UCSD-AML1 (cell line): ENCODE measurements at regions not wholly inside any gene's neighbourhood (a gene's known extent, or its start where the extent isn't known, plus 50 kb on each side); places are given as distances from the start of the nearest gene placed in this dataset.
"Not testable (repeated sequence)": the region's sequence is repeated elsewhere in the genome, so short reads cannot be mapped to it uniquely, and the experiment has no call there.

Experiments used
- DNase-seq: peaks from one replicate; lab custom pipeline; 2025; ENCODE audit not compliant: unreplicated experiment; lab: John Stamatoyannopoulos, UW

DNA sequence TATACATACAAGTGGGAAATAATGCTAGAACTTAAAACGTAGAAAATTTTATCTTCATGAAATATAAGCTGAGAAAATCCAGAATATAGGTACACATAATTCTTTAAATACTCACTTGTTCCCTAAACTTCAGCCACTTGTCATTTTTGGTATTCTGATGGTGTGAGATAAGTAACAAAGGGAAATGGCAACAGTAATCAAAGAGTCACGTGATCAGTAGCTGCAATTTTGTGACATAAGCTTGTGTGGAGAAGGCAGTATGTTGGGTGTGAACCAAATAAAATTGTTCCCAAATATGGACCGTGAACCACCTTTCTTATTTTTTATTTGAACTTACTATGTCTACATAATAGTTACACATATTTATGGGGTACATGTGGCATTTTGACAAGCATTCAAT lies 650.3 kb upstream of the ADARB2 start:
- DNase-seq, result no peak

DNA sequence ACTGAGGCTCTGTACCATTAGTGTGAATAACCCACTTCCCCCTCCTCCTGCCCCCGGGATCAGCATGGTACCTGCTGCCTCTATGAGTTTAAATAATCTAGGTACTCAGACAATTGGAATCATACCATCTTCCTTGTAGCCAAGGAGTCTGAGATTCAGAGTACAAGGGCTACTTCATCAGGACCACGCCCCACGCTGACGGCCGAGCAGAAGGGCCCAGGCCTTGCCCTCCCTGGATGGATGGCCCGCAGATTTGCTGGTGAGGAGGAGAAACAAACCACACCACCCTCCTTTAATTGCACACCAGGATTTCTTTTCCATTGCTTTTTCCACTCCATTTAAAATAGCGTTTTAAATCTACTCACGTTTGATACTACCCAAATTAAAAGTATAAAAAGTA lies 649.9 kb upstream of the ADARB2 start:
- DNase-seq, result no peak

DNA sequence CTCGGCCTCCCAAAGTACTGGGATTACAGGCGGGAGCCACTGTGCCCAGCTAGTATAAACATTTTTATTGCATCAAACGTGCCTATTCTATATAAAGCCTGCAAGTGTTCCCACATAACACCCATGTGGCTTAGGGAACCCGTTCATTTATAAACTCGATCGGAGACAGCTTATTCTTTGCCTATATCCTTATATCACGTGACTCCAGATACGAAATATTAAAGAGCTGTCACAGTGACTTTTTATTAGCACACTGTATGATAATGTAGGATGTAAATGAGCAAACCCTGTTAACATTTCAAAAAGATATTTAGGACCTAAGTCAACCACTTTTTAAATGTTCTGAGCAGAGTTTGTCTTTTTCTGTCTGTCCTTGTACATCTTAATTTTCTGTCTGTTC lies 642.9 kb upstream of the ADARB2 start:
- DNase-seq, result no peak

DNA sequence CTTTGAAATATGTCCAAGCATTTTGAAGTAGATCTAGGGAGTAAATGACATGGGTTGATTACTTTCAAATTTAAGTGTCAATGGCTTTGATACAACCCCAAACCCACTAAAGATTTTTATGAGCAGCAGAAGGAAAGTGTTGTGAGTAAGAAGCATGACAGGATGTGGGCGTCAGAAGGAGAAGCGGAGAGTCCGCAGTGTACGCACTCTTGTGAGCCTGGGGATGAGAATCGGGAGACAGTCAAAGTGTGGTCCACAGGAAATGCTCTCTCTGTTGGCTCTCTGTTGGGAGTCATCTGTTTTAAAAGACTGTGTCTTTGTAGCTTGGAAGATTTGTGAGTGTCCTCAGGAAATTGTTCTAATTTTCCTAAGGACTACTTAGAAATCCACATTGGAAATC lies 629.8 kb upstream of the ADARB2 start:
- peak; percentile 18 for DNase-seq

DNA sequence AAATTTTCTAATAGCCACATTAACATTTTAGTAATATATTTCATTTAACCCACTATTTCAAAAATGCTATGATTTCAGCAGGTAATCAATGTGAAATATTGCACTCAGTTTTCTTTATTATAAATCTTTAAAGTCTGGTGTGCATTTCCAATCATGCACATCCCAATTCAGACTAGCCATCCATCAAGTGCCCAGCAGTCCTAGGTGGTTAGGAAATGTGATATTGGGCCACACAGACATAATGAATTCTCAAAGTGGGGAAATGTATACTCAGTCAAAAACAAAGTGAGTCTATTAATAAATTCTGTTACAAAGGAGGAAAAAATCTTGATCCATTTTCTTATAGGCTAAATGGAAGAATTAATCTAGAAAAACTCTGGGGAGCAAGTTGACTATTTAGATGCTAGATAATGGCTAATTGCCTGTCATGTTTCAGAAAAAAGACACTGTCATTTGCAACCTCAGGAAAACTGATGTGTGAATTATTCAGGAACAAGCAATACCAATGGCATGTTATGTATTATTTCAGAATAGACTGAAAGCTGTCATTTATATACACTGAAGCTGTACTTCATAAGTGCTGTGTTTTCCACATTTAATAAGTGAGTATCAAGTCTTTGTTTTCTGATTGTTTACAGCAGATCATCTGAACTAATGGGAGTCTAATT lies 629.1 kb upstream of the ADARB2 start:
- DNase-seq, result no peak

DNA sequence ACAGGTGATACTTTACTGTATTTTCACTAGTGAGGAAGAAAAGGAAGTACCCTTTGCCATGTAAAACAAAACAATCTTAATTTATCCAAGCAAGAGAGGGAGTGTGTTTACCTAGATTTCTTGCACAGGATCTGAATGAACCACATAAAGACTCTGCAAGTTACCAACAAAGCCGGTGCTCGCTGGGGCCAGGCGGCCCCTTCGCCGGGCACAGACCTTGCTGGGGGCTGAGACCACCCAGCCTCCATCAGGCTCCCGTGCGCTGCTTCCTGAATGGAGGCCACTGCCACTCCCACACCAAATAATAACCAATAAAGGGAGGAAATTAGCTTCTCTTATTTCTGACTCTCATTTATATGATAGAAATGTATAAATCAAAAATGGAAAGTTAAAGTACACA lies 625.0 kb upstream of the ADARB2 start:
- no peak for DNase-seq

DNA sequence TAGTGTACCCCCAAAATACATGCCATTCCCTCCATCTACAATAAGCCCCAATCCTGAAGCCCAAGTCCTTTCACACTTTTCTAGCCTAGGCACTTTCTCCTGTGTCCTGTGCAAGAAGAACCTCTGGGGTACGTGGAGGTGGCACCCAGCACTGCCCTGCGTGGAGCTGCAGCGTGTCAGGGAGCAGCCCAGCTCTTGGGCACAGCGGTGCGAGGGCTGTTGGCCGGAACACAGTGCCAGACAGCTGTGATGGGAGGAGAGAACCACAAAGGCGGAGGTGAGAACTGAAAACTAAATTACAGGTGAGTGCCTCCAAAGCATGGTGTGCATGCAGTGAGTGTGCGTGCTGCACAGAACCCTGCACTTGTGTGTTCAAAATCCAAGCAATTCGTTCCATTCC lies 621.3 kb upstream of the ADARB2 start:
- no peak for DNase-seq

DNA sequence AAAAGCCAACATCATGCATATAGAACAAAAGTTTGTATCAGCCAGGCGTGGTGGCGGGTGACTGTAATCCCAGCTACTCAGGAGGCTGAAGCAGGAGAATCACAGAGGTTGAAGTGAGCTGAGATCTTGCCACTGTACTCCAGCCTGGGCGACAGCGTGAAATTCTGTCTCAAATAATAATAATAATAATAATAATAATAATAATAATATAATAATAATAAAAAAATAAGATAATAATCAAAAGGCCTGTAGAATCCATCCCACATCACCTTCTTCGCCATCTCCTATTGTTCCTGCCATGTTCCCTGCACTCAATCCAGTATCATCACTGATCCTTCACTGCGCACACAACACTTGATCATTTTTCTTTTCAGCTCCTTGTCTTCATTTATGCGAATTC lies 619.3 kb upstream of the ADARB2 start:
- DNase-seq, result no peak

DNA sequence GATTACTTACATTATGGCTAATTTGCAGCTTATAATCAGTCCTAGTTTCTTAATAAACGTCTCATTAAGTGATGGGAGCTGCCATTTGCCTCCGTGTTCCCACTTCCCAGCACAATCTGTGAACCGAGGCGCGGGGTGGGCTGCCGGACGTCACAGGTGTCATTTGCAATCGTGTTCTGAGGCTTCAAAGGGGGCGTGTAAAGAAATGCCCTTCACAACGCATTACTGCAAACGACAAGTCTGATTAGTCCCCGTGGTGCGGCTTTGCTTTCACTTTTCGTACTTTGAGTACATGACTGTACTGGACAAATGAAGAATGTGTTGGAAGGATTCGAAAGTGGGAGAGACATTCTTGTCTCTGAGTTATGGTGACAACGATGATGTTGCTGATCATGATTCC lies 614.2 kb upstream of the ADARB2 start:
- no peak for DNase-seq

DNA sequence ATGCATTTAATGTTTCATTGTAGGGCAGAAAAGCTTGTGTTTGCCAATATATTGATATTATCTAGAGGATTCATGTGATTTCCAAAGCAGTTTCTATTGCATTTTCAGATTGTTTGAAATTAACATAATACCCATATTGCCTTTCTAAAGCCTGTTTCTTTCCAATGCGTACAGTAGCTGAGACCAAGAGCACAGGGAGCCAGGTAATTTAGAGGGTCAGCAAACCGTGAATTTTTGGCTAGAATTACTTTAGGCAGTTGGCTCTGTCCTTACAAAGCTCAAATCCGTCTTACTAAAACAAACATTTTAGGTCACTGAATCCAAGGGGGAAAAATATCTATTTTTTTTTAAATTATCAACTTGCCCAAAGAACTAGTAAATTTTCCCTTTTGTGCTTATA lies 604.9 kb upstream of the ADARB2 start:
- no peak for DNase-seq

DNA sequence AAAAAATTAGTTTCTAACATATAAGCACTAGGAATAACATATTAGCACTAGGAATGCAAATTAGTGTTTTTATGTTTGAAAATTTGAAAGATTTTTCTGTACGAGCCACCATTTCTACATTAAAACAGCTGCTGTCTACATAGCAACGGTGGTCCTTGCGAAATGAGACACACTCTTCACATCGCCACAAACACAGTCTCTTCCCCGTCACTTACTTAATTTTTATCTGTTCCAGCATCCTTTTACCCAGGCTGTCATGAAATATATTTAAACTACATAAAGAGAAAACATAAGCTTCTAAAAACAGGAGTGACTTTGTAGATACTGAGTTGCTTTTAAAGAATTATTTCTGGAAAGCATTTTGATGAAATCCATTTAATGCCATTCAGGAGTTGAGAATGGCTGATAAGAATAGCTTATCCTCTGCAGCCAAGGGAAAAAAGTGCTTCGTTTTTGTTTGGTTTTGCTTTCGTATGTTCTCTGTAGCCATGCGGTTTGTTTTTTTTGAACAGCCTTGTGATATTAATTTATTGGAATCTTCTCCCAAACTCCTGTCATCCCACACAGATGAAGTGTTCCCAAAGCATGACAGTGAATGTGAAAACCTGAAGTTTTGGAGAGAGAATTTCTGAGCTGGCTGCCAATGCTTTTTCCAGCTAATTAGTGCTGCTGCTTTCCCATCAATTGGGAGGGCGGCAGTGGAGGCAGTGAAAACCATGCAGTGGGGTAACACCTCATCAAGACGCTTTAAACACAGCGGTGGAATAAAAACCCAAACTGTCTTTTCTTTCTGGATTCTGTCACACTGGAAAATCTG lies 603.7 kb upstream of the ADARB2 start:
- DNase-seq, result no peak

DNA sequence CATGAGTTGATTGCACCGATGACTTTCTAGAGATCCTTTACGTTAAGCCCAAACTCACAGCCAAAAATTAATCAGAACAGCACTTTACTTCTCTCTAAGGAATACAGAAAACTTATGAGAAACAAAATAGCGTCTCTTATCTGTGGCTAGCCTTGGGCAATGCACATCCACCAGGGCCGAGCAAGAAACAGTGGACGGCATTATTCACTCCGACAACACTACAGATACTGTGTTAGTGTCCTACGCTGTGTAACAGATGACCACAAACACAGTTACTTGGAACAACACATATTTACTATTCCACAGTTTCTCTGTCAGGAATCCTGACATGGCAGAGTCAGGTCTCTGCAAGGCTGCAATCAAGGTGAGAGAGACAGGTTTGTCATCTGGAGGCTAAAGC lies 598.3 kb upstream of the ADARB2 start:
- DNase-seq, result no peak

DNA sequence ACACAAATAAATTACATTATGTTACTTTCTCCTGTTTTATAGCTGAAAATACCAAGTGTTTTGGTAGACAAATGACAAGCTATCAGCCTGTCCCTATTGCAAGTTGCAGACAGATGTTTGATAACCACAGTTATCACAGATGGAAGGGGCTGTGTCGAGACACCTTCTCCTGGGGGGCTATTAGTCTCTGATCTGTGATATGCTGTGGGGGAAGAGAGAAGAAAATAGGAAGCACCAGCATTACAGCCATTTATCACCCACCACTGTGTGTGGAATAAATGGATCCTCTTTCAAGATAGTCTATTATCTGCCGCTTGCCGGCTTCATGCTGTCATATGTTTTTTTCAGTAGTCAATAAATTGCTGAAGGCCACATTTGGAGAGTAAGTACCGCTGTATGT lies 597.2 kb upstream of the ADARB2 start:
- DNase-seq, result no peak

DNA sequence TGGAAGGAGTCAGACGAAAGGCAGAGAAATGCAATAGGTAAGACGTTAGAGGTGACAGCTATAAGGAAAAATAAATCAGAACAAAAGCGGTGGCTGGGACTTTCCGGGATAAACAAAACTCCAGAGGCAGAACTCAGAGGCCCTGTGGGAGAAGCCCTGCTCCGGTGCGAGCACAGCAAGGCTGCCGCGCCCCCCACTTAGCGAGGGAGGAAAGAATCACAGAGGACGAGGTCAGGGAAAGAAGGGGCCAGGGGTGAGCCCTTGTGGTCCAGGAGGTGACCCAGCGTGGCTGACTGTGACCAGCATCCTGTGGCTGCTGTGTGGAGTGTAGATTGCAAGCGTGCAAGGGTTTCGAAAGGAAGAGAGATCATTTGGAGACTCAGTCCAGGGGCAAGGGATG lies 591.8 kb upstream of the ADARB2 start:
- no peak for DNase-seq

DNA sequence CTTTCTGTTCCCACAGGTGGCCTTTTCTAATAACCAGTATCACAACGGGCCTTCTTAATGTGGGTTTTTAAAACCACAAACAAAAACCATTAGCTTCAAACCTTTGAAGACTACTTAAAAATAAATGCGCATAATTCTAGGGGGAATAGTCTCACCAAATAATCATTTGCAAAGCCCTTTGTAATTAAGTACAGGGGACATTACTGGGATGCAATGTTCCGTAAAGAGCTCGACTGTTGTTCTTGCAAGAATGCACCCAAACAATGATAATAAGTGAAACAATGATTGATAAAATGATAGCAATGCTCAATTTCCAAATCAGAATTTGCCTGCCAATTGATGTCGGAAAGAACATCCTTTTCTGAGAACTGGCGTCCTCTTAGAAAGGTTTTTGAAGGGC lies 589.1 kb upstream of the ADARB2 start:
- DNase-seq, result no peak

DNA sequence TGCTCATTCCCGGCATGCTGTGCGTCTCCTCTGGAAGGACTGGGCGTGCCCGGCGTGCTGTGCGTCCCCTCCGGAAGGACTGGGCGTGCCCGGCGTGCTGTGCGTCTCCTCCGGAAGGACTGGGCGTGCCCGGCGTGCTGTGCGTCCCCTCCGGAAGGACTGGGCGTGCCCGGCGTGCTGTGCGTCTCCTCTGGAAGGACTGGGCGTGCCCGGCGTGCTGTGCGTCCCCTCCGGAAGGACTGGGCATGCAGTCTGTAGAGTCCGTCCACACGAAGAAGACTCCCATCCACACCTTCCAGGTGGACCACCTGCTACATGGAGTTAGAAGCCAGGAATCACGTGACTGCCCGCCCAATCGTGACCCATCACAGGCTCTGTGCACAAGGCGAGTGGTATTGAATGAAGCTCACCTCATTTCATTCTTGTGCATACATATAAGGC lies 577.7 kb upstream of the ADARB2 start:
- DNase-seq, result not testable (repeated sequence)

DNA sequence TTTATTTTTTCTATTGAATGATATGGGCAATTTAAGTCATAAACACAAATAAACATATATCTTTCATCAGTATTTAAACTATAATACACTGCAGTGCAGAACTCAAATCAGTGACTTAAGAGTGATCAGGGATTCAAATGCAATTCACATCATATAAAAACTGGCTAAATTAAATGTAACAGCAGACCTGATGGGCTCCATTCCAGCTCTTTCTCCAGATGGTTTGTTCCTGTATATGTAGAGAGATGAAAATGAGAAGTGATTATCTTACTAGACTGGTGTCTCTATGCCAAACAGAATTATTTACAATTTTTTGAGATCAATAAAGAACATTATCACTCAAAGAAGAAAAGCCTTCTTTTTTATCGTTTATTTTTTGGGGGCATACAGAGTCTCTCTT lies 568.8 kb upstream of the ADARB2 start:
- no peak for DNase-seq

DNA sequence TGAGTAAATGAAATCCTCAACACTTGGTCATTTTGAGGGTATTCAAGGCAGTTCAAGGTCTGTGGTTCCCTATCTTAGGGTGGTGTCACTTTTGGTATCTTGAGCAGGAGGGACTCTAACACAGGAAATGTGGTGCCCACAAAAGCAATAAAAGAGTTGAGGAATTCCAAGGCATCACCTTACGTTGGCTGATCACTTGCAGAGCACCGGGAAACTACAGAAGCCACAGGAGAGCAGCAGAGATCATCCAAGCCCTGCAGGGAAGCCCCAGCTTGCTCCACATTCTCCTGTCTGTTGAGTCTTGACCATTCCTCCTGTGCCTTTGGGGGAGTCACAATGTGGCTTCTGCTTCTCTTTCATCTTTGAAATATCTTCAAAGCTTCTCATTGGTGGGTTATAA lies 565.8 kb upstream of the ADARB2 start:
- DNase-seq, result no peak

DNA sequence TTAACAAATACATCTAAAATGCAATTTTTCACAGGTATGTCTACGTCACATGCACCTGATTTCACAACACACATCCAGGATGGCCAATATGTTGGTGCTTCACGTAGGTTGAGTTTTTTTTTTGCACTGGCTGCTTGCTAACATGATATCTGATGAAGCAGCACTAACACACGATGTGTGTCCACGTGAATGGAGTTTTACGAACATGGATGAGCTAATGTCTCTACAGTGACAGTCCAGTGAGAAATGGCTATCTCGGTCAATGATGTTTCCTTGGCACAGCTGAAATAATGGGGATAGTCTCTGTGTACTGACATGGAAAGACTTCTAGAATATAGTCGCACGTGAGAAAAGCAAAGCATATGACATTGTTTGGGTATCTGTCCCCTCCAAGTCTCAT lies 563.9 kb upstream of the ADARB2 start:
- DNase-seq, result no peak

DNA sequence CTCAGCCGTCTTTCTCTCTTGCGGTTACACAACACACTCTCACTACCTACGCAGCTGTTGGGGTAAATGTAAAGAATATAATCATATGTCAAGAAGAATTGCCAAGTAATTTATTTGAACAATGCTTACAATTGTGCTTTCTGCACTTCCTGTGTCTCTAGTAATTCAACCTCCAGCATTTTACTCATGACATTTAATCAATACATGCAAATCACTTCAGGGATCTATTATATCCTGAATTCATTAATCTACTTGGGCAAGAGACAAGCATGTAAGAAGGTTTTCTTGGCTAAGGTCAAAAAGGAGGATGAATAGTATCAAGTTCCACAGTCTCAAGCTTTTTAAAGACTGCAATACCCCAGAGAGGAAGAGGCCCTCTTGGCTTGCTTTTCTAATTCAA lies 562.9 kb upstream of the ADARB2 start:
- no peak for DNase-seq

DNA sequence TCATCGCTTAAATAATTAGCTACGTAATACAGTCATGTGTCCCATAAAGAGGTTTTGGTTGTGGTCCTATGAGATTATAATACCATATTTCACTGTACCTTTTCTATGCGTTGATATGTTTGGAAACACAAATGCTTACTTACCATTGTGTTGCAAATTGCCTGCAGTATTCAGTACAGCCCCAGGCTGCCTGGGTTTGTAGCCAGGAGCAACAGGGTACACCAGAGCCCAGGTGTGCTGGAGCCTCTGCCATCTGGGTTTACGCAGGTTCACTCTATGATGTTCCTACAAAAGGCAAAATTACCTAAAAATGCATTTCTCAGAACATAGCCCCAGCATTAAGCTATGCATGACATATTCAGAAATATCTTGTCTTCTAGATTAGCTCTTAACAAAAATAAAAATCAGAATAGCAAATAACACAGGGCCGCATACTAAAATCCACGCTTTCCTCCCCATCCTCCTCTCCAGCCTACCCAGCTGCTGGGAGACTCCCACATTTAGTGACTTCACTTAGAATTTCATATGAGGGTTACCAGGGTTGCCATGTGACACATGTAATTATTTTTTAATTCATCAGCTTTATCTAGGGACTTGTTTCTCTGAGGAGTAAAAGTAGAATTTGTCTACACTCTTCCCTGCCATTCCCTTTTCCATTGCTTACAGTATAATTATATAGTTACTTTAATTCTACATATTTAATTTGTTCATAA lies 559.0 kb upstream of the ADARB2 start:
- no peak for DNase-seq

DNA sequence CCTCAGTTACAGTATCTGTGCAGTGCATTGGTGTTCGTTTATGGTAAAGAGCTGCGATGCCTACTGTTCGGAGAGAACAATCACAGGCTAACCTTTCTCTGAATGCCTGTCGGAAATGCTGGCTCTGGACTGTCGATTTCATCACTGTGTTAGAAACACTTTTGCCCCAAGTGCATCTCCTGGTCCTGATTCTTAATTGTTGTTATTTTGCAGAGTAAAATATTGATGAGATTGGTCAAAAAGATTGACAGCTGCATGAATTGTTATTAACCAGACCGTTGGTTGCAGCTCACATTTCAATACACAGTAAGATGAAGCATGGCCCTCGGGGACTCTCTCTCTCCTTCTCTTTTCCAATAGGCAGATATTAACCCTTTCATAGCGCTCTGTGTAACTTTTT lies 557.4 kb upstream of the ADARB2 start:
- DNase-seq, result no peak
